COR-L47 (cell line): ENCODE measurements at regions not wholly inside any gene's neighbourhood (a gene's known extent, or its start where the extent isn't known, plus 50 kb on each side); places are given as distances from the start of the nearest gene placed in this dataset.

Experiments
- DNase-seq: peaks from one replicate; lab custom pipeline; 2025; lab: John Stamatoyannopoulos, UW

- DNase-seq = no peak
These were observed 189.8 kb upstream of the PRKCQ start for GRCh38 chr10:6769704-6770417.

- no peak for DNase-seq
These were observed 186.2 kb upstream of the PRKCQ start for GRCh38 chr10:6766131-6766801.

- DNase-seq = no peak
These were observed 183.3 kb upstream of the PRKCQ start for GRCh38 chr10:6763423-6763822.

GRCh38 chr10:6763001-6763400, 182.9 kb upstream of the PRKCQ start:
- DNase-seq = no peak

- no peak for DNase-seq
These were observed 179.9 kb upstream of the PRKCQ start for GRCh38 chr10:6759961-6760360.

GRCh38 chr10:6757158-6757557, 177.1 kb upstream of the PRKCQ start:
- no peak for DNase-seq

GRCh38 chr10:6756716-6757115, 176.6 kb upstream of the PRKCQ start:
- no peak for DNase-seq

- DNase-seq = peak; percentile 15
These were observed 175.8 kb upstream of the PRKCQ start for GRCh38 chr10:6755781-6756460.

GRCh38 chr10:6753644-6754043, 173.6 kb upstream of the PRKCQ start:
- DNase-seq = no peak

GRCh38 chr10:6751363-6751762, 171.3 kb upstream of the PRKCQ start:
- no peak for DNase-seq

- no peak for DNase-seq
These were observed 169.0 kb upstream of the PRKCQ start for GRCh38 chr10:6748981-6749635.

GRCh38 chr10:6748029-6748428, 168.0 kb upstream of the PRKCQ start:
- no peak for DNase-seq

- DNase-seq = no peak
These were observed 166.7 kb upstream of the PRKCQ start for GRCh38 chr10:6746782-6747181.

GRCh38 chr10:6743291-6743849, 163.3 kb upstream of the PRKCQ start:
- no peak for DNase-seq

- DNase-seq = no peak
These were observed 161.5 kb upstream of the PRKCQ start for GRCh38 chr10:6741541-6741941.

GRCh38 chr10:6739530-6740174, 159.6 kb upstream of the PRKCQ start:
- DNase-seq = no peak

GRCh38 chr10:6738112-6738768, 158.2 kb upstream of the PRKCQ start:
- no peak for DNase-seq

- DNase-seq = no peak
These were observed 157.7 kb upstream of the PRKCQ start for GRCh38 chr10:6737758-6738111.

GRCh38 chr10:6737080-6737641, 157.1 kb upstream of the PRKCQ start:
- DNase-seq = no peak

GRCh38 chr10:6734286-6734685, 154.2 kb upstream of the PRKCQ start:
- no peak for DNase-seq

- DNase-seq = no peak
These were observed 149.8 kb upstream of the PRKCQ start for GRCh38 chr10:6729861-6730344.
